Adrenal gland (tissue), 5 donors: ENCODE measurements at regions not wholly inside any gene's neighbourhood (a gene's known extent, or its start where the extent isn't known, plus 50 kb on each side); places are given as distances from the start of the nearest gene placed in this dataset.

Experiments
- POLR2A ChIP-seq, 2 donors: fragments of 450-650 bp; IDR thresholded peaks; one replicate each; pipeline ENCODE4 v1.6.1; 2017; ENCODE audit warnings: antibody characterized with exemption in 2 of 2, mild to moderate bottlenecking in 2 of 2, moderate library complexity in 1 of 2
- TF ChIP-seq, protein P1 (sequence below), 6 experiments: fragments of 450-650 bp in 4 of 6; fragments of 200-600 bp in 2 of 6; sonication (generic) in 1 of 6; IDR thresholded peaks; 1 replicate in 5 of 6; 2 replicates in 1 of 6; pipeline versions ENCODE4 v1.5.1 to v1.8.0; 2016 to 2021; ENCODE audit warnings: antibody characterized with exemption in 6 of 6, mild to moderate bottlenecking in 2 of 6, moderate library complexity in 1 of 6
- donor health status: DM: no; HTN: no; CAD: no.

DNA sequence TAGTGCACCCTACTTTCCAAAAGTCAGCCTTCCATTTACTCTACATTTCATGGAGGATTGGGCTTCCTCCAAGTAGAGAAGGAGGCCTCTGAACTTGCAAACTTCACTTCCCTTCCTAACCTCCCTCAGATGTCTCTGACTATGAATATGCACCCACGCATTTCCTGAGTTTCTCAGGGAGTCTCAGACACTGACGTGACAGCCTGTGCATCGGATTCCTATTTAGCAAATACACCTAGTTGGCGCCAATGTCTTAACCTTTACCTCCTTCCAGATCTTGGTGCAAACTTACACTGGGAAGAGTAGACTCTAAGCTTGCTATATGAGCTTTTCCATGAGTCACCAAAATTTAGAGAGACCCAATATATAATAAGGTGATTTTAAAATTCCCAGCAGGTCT lies 920.1 kb upstream of the AUTS2 start:
- TF ChIP-seq, protein P1, sequence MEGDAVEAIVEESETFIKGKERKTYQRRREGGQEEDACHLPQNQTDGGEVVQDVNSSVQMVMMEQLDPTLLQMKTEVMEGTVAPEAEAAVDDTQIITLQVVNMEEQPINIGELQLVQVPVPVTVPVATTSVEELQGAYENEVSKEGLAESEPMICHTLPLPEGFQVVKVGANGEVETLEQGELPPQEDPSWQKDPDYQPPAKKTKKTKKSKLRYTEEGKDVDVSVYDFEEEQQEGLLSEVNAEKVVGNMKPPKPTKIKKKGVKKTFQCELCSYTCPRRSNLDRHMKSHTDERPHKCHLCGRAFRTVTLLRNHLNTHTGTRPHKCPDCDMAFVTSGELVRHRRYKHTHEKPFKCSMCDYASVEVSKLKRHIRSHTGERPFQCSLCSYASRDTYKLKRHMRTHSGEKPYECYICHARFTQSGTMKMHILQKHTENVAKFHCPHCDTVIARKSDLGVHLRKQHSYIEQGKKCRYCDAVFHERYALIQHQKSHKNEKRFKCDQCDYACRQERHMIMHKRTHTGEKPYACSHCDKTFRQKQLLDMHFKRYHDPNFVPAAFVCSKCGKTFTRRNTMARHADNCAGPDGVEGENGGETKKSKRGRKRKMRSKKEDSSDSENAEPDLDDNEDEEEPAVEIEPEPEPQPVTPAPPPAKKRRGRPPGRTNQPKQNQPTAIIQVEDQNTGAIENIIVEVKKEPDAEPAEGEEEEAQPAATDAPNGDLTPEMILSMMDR (IDR thresholded peaks at IDR 0.05), result no peak
- TF ChIP-seq POLR2A (IDR thresholded peaks at IDR 0.05), result no peak
